ENCODE measurements at regions not wholly inside any gene's neighbourhood (a gene's known extent, or its start where the extent isn't known, plus 50 kb on each side); places are given as distances from the start of the nearest gene placed in this dataset.

GRCh38 chr5:5900350-5900749 is 477.9 kb downstream of the ICE1 start:
- Histone ChIP-seq H3K27me3 (ENCODE audit: low read depth) (no peaks in the 10 kb centered on the region), H3K36me3 (no peaks in the 10 kb centered on the region), H3K4me1 (no peaks in the 10 kb centered on the region), H3K27ac (no peak overlapping the region), H3K9me3 (no peaks in the 10 kb centered on the region), H3K4me3 (no peak overlapping the region)
- no peak for TF ChIP-seq CTCF (IDR thresholded peaks at IDR 0.05)
- DNase-seq (no peak), ATAC-seq (no peak)
- intact Hi-C loops (cut with DNase I): no loop called here

- DNase-seq: no peak
- Histone ChIP-seq H3K27me3 (ENCODE audit: low read depth) (no peaks in the 10 kb centered on the region), H3K27ac (no peak overlapping the region), H3K4me3 (no peak overlapping the region), H3K4me1 (no peaks in the 10 kb centered on the region), H3K36me3 (no peaks in the 10 kb centered on the region), H3K9me3 (no peaks in the 10 kb centered on the region)
- no peak for ATAC-seq
- intact Hi-C loops (cut with DNase I): no loop called here
- TF ChIP-seq CTCF (IDR thresholded peaks at IDR 0.05): no peak
Observed at GRCh38 chr5:5899716-5900115, 477.2 kb downstream of the ICE1 start.

GRCh38 chr5:5888284-5888683 is 465.8 kb downstream of the ICE1 start:
- Histone ChIP-seq H3K4me1 (no peaks in the 10 kb centered on the region), H3K9me3 (no peaks in the 10 kb centered on the region), H3K4me3 (no peak overlapping the region), H3K27ac (no peak overlapping the region), H3K27me3 (ENCODE audit: low read depth) (no peaks in the 10 kb centered on the region), H3K36me3 (no peaks in the 10 kb centered on the region)
- TF ChIP-seq CTCF (IDR thresholded peaks at IDR 0.05): no peak
- intact Hi-C loops (cut with DNase I): no loop called here
- no peak for ATAC-seq
- no peak for DNase-seq

GRCh38 chr5:5887833-5888232 is 465.4 kb downstream of the ICE1 start:
- no peak overlapping the region for H3K27ac ChIP-seq
- TF ChIP-seq CTCF (IDR thresholded peaks at IDR 0.05): no peak
- no peak for ATAC-seq
- H3K36me3 ChIP-seq: no peaks in the 10 kb centered on the region
- H3K4me1 ChIP-seq: no peaks in the 10 kb centered on the region
- H3K27me3 ChIP-seq (ENCODE audit: low read depth): no peaks in the 10 kb centered on the region
- no peaks in the 10 kb centered on the region for H3K9me3 ChIP-seq
- intact Hi-C loops (cut with DNase I): no loop called here
- DNase-seq: no peak
- H3K4me3 ChIP-seq: no peak overlapping the region

- ATAC-seq: peak; percentile 87 to 92
- Histone ChIP-seq H3K4me3 (no peak overlapping the region), H3K27ac (no peak overlapping the region), H3K4me1 (no peaks in the 10 kb centered on the region), H3K36me3 (no peaks in the 10 kb centered on the region), H3K9me3 (no peaks in the 10 kb centered on the region), H3K27me3 (ENCODE audit: low read depth) (no peaks in the 10 kb centered on the region)
- peak; percentile 63 for TF ChIP-seq CTCF (IDR thresholded peaks at IDR 0.05)
- peak; percentile 51 for DNase-seq
- intact Hi-C loops (cut with DNase I): no loop called here
Observed at GRCh38 chr5:5886812-5887486, 464.5 kb downstream of the ICE1 start.

All from lower lobe of right lung (tissue), 2 donors.